Calu3 (cell line): ENCODE measurements at regions not wholly inside any gene's neighbourhood (a gene's known extent, or its start where the extent isn't known, plus 50 kb on each side); places are given as distances from the start of the nearest gene placed in this dataset.

Source experiments
- BruUV-seq: library from RNA; stranded (reverse); fragments of 400-500 nt; replicated peaks from 2 replicates; lab custom pipeline; 2021; lab: Mats Ljungman, UMichigan
- CTCF ChIA-PET: fragments of 300-600 bp; sonication (Branson Sonifier 250); formaldehyde crosslinking; loops from one replicate; lab custom pipeline; 2022; ENCODE audit warnings: antibody characterized with exemption; lab: Charles Lee
- DNase-seq: peaks from one replicate; pipeline ENCODE4 v3.0.0; 2022
- H3K27ac Mint-ChIP-seq: one replicate; pipeline ENCODE4 v1.8.0; 2022; ENCODE audit warnings: mixed read lengths; ENCODE audit not compliant: unreplicated experiment
- H3K27me3 Mint-ChIP-seq: one replicate; pipeline ENCODE4 v1.8.0; 2022; ENCODE audit warnings: mixed read lengths; ENCODE audit not compliant: unreplicated experiment
- H3K36me3 Mint-ChIP-seq: one replicate; pipeline ENCODE4 v1.8.0; 2022; ENCODE audit warnings: mild to moderate bottlenecking, moderate library complexity, mixed read lengths; ENCODE audit not compliant: insufficient read depth, unreplicated experiment
- H3K4me1 Mint-ChIP-seq: one replicate; pipeline ENCODE4 v1.8.0; 2022; ENCODE audit warnings: mild to moderate bottlenecking, low read depth, mixed read lengths; ENCODE audit not compliant: unreplicated experiment
- H3K4me3 Mint-ChIP-seq: one replicate; pipeline ENCODE4 v1.8.0; 2022; ENCODE audit warnings: mild to moderate bottlenecking, low read depth, moderate library complexity, mixed read lengths; ENCODE audit not compliant: unreplicated experiment
- H3K9me3 Mint-ChIP-seq: one replicate; pipeline ENCODE4 v1.8.0; 2022; ENCODE audit warnings: low read depth, mixed read lengths; ENCODE audit not compliant: unreplicated experiment
- intact Hi-C: fragments of 100-400 bp; cut with micrococcal nuclease; formaldehyde crosslinking; loops from one replicate; pipeline ENCODE4 v1.10.0; 2022; ENCODE audit not compliant: unreplicated experiment
- TF ChIP-seq, protein P1 (sequence below): fragments of 200-600 bp; IDR thresholded peaks from one replicate; pipeline ENCODE4 v1.8.0; 2022; ENCODE audit warnings: antibody characterized with exemption; ENCODE audit not compliant: unreplicated experiment

DNA sequence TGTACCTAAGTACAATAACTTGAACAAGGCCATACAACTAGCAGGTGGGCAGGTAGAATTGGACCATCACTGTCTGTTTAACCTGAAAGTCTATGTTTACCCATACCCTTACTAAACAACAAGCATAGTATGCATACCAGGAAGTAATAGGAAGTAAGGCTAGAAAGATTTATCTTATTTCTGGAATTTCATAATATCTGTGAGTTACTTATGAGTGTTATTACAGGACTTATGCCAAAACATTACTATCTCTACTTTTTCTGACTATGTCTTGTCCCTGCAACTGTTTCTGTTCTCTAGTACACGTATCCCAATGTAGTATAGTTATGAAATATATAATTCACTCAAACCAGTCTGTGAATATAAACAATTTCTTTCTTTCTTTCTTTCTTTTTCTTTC, 1400.8 kb upstream of the TENM4 start:
- no peak for DNase-seq
- TF ChIP-seq, protein P1, sequence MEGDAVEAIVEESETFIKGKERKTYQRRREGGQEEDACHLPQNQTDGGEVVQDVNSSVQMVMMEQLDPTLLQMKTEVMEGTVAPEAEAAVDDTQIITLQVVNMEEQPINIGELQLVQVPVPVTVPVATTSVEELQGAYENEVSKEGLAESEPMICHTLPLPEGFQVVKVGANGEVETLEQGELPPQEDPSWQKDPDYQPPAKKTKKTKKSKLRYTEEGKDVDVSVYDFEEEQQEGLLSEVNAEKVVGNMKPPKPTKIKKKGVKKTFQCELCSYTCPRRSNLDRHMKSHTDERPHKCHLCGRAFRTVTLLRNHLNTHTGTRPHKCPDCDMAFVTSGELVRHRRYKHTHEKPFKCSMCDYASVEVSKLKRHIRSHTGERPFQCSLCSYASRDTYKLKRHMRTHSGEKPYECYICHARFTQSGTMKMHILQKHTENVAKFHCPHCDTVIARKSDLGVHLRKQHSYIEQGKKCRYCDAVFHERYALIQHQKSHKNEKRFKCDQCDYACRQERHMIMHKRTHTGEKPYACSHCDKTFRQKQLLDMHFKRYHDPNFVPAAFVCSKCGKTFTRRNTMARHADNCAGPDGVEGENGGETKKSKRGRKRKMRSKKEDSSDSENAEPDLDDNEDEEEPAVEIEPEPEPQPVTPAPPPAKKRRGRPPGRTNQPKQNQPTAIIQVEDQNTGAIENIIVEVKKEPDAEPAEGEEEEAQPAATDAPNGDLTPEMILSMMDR, result no peak
- H3K9me3 Mint-ChIP-seq, result peaks cover 3% of the 10 kb centered on the region
- no peaks in the 10 kb centered on the region for H3K36me3 Mint-ChIP-seq
- no peak overlapping the region for H3K4me3 Mint-ChIP-seq
- intact Hi-C loops, result no loop called here
- no peaks in the 10 kb centered on the region for H3K4me1 Mint-ChIP-seq
- BruUV-seq, result no TSS peak
- no peak overlapping the region for H3K27ac Mint-ChIP-seq
- no peaks in the 10 kb centered on the region for H3K27me3 Mint-ChIP-seq
- CTCF ChIA-PET, result no interaction called here

DNA sequence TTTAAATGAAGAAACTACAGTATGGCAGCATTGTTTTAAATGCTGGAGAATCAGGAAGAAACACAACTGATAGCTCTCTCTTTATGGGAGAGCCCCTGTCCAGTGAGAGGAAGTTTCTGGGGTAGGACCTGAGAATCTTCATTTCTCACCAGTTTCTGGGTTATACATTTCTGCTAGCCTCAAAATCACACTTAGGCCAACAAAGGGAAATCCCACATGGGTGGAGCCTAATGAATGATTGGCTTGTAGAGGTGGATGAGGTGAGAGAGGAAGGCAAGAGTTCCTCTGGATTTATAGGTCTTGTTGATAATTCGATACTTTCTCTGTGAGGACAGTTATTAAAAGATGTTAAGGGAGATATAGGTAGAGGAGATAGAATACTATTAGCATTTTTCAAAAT, 1397.3 kb upstream of the TENM4 start:
- no peak for DNase-seq
- Mint-ChIP-seq H3K4me3 (no peak overlapping the region), H3K4me1 (no peaks in the 10 kb centered on the region), H3K36me3 (no peaks in the 10 kb centered on the region), H3K27me3 (no peaks in the 10 kb centered on the region), H3K9me3 (peaks cover 3% of the 10 kb centered on the region), H3K27ac (no peak overlapping the region)
- intact Hi-C loops, result no loop called here
- CTCF ChIA-PET, result no interaction called here
- no TSS peak for BruUV-seq
- TF ChIP-seq, protein P1, result no peak

DNA sequence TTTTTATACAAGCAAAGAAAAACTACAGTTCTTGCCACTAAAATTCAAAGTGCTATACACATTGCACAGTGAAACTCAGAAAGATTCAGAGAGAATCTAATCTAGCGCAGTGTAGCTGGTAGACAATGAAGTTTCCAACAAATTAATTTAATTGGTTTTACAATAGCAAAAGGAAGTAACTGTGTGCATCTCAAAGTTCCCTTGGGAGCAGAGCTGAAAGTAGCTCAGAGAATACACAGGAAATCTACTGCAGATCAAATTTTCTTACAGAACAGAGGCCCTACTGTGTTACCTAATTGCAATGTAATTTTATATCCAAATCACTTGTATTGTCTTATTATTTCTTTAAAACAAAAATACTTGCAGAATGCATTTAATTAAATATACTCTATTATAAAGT, 1396.2 kb upstream of the TENM4 start:
- TF ChIP-seq, protein P1, result no peak
- no peaks in the 10 kb centered on the region for H3K27me3 Mint-ChIP-seq
- no peak overlapping the region for H3K4me3 Mint-ChIP-seq
- peaks cover 3% of the 10 kb centered on the region for H3K9me3 Mint-ChIP-seq
- H3K27ac Mint-ChIP-seq, result no peak overlapping the region
- no TSS peak for BruUV-seq
- no peak for DNase-seq
- no peaks in the 10 kb centered on the region for H3K36me3 Mint-ChIP-seq
- peaks cover 4% of the 10 kb centered on the region for H3K4me1 Mint-ChIP-seq
- intact Hi-C loops, result no loop called here
- CTCF ChIA-PET, result no interaction called here

DNA sequence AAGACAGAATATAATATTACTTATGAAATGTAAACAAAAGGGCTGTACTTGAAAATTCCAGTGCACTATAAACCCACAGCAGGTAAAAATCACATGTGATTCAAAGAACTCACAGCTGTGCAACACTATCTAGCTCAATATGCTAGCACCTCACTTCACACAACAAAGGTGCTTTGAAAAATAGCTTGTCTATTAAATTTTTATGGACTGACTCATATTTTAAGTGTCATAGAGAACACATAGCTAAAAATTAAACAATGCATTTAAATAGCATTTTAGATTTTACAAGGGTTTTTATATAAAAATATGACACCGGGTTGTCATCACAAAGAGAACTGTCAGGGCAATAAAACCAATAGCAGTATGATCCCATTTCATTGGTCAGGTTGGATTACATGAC, 1390.5 kb upstream of the TENM4 start:
- H3K27me3 Mint-ChIP-seq, result no peaks in the 10 kb centered on the region
- TF ChIP-seq, protein P1, result no peak
- intact Hi-C loops, result no loop called here
- no peak overlapping the region for H3K4me3 Mint-ChIP-seq
- DNase-seq, result no peak
- no TSS peak for BruUV-seq
- no peaks in the 10 kb centered on the region for H3K36me3 Mint-ChIP-seq
- H3K9me3 Mint-ChIP-seq, result no peaks in the 10 kb centered on the region
- CTCF ChIA-PET, result no interaction called here
- H3K4me1 Mint-ChIP-seq, result peaks cover 6% of the 10 kb centered on the region
- no peak overlapping the region for H3K27ac Mint-ChIP-seq
